ENCODE measurements at regions not wholly inside any gene's neighbourhood (a gene's known extent, or its start where the extent isn't known, plus 50 kb on each side); places are given as distances from the start of the nearest gene placed in this dataset.

DNA sequence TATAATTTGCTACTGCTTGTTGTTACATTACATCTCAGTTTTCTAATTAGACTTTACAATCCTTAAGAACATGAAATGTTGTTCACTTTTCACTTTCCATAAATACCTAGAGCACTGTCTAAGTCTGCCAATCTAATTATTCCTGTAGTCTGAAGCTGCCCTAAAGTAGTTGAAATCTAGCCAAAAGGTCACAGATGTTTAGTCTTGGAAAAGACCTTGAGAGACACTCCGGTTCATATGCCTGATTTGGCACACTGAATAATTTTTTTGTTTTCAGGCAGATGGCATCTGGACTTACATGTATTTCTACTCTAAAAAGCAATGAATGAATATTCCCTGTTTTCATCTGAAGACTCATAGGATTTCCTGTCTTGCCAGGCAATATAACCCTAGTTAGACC is 359.1 kb downstream of the ANKRD7 start:
- Histone ChIP-seq H3K4me3 (no peak overlapping the region), H3K4me1 (no peaks in the 10 kb centered on the region), H3K36me3 (no peaks in the 10 kb centered on the region), H3K27ac (no peak overlapping the region), H3K9me3 (peaks cover 0 to 5% (median 0%) of the 10 kb centered on the region in 11 donors), H3K27me3 (no peaks in the 10 kb centered on the region)
- ATAC-seq (peak in 1 of 8 donors; percentile 27), DNase-seq (no peak)
- 35 to 40% methylated on average over 1 of the region's 1 CpG for WGBS, 2 donors
- TF ChIP-seq, protein P1, sequence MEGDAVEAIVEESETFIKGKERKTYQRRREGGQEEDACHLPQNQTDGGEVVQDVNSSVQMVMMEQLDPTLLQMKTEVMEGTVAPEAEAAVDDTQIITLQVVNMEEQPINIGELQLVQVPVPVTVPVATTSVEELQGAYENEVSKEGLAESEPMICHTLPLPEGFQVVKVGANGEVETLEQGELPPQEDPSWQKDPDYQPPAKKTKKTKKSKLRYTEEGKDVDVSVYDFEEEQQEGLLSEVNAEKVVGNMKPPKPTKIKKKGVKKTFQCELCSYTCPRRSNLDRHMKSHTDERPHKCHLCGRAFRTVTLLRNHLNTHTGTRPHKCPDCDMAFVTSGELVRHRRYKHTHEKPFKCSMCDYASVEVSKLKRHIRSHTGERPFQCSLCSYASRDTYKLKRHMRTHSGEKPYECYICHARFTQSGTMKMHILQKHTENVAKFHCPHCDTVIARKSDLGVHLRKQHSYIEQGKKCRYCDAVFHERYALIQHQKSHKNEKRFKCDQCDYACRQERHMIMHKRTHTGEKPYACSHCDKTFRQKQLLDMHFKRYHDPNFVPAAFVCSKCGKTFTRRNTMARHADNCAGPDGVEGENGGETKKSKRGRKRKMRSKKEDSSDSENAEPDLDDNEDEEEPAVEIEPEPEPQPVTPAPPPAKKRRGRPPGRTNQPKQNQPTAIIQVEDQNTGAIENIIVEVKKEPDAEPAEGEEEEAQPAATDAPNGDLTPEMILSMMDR (IDR thresholded peaks at IDR 0.05) = no peak
- intact Hi-C loops (cut with DNase I) = no loop called here

DNA sequence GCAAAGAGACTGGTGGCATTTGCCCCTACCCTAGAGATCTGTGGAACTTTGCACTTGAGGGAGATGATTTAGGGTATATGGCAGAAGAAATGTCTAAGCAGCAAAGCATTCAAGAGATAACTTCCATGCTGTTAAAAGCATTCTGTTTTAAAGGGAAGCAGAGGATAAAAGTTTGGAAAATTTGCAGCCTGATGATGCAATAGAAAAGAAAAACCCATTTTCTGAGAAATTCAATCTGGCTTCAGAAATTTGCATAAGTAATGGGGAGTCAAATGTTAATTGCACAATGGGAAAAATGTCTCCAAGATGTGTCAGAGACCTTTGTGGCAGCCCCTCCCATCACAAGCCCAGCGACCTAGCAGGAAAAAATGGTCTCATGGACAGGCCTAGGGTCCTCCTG is 361.7 kb downstream of the ANKRD7 start:
- ATAC-seq (no peak), DNase-seq (no peak)
- H3K4me3 ChIP-seq = no peak overlapping the region
- WGBS, 2 donors = 55 to 56% methylated on average over 1 of the region's 1 CpG
- H3K27me3 ChIP-seq = no peaks in the 10 kb centered on the region
- no peaks in the 10 kb centered on the region for H3K4me1 ChIP-seq
- TF ChIP-seq, protein P1 (IDR thresholded peaks at IDR 0.05) = no peak
- H3K27ac ChIP-seq = no peak overlapping the region
- no peaks in the 10 kb centered on the region for H3K36me3 ChIP-seq
- intact Hi-C loops (cut with DNase I) = no loop called here
- peaks cover 0 to 5% (median 0%) of the 10 kb centered on the region in 11 donors for H3K9me3 ChIP-seq

DNA sequence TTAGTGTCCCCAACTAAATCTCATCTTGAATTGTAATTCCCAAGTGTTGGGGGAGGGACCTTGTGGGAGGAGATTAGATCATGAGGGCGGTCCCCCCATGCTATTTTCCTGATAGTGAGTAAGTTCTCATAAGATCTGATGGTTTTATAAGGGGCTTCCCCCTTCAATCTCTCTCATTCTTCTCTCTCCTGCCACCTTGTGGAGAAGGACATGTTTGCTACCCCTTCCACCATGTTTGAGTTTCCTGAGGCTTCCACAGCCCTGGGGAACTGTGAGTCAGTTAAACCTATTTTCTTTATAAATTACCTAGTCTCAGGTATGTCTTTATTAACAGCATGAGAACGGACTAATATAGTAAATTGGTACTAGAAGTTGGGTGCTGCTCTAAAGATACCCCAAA is 365.6 kb downstream of the ANKRD7 start:
- intact Hi-C loops (cut with DNase I) = no loop called here
- TF ChIP-seq, protein P1 (IDR thresholded peaks at IDR 0.05) = peak in 4 of 9 donors; percentile 17 to 34 (median 24)
- ATAC-seq (no peak), DNase-seq (no peak)
- Histone ChIP-seq H3K36me3 (no peaks in the 10 kb centered on the region), H3K27ac (no peak overlapping the region), H3K27me3 (no peaks in the 10 kb centered on the region), H3K4me1 (no peaks in the 10 kb centered on the region), H3K9me3 (peaks cover 0 to 5% (median 0%) of the 10 kb centered on the region in 11 donors), H3K4me3 (no peak overlapping the region)
- 42 to 58% methylated on average over 2 of the region's 2 CpGs for WGBS, 2 donors

DNA sequence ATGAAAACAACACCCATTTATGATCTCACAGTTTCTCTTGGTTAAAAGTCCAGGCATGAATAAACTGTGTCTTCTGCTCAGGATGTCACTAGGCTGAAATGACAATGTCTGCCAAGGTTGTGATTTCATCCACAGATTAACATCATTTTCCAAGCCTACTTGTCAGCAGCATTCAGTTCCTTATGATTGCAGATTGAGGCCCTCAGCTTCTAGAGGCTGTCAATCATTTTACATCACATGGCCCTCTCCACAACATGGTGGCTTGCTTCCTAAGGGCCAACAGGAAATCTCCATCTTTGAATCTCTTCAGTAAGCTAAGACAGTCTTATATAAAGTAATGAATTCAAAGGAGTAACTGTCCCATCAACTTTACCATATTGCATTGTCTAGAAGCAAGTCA is 377.6 kb downstream of the ANKRD7 start:
- Histone ChIP-seq H3K27me3 (no peaks in the 10 kb centered on the region), H3K36me3 (no peaks in the 10 kb centered on the region), H3K4me1 (no peaks in the 10 kb centered on the region), H3K4me3 (no peak overlapping the region), H3K27ac (no peak overlapping the region), H3K9me3 (peaks cover 0 to 6% (median 0%) of the 10 kb centered on the region in 11 donors)
- TF ChIP-seq, protein P1 (IDR thresholded peaks at IDR 0.05) = no peak
- ATAC-seq (no peak), DNase-seq (no peak)
- intact Hi-C loops (cut with DNase I) = no loop called here

Data from heart right ventricle (tissue), 16 donors.